Stomach (tissue), 8 donors: ENCODE measurements at regions not wholly inside any gene's neighbourhood (a gene's known extent, or its start where the extent isn't known, plus 50 kb on each side); places are given as distances from the start of the nearest gene placed in this dataset.

Experiments
- DNase-seq, 2 donors: peaks; one replicate each; pipeline versions ENCODE4 v3.0.0 to v3.0.0-alpha.2; 2013 to 2019
- H3K27ac ChIP-seq, 5 donors: fragments of 200-600 bp in 4 of 5; sonication (generic) in 4 of 5; one replicate each; pipeline ENCODE4 v1.5.1; 2013 to 2019; ENCODE audit warnings: mild to moderate bottlenecking in 1 of 5, moderate library complexity in 1 of 5
- H3K27me3 ChIP-seq, 3 donors: fragments of 200-600 bp; sonication (generic); one replicate each; pipeline ENCODE4 v1.5.1; 2017 to 2019; ENCODE audit warnings: mixed run types in 1 of 3
- H3K36me3 ChIP-seq, 4 donors: fragments of 200-600 bp; sonication (generic); 1 replicate in 3 of 4; 2 replicates in 1 of 4; pipeline ENCODE4 v1.5.1; 2016 to 2019
- H3K4me1 ChIP-seq, 4 donors: fragments of 200-600 bp; sonication (generic); one replicate each; pipeline ENCODE4 v1.5.1; 2016 to 2019
- H3K4me3 ChIP-seq, 4 donors: fragments of 200-600 bp; sonication (generic) in 3 of 4; one replicate each; pipeline ENCODE4 v1.5.1; 2016 to 2019; ENCODE audit warnings: mild to moderate bottlenecking in 1 of 4
- H3K9me3 ChIP-seq, 4 donors: fragments of 200-600 bp; sonication (generic); one replicate each; pipeline ENCODE4 v1.5.1; 2016 to 2019
- CTCF ChIP-seq, 7 experiments: fragments of 450-650 bp in 4 of 7; fragments of 200-600 bp in 3 of 7; sonication (generic) in 3 of 7; IDR thresholded peaks; one replicate each; pipeline ENCODE4 v1.5.1; 2016 to 2019; ENCODE audit warnings: antibody characterized with exemption in 7 of 7, control low read depth in 2 of 7, mild to moderate bottlenecking in 1 of 7
- EP300 ChIP-seq: sonication (generic); formaldehyde crosslinking; IDR thresholded peaks from one replicate; pipeline ENCODE4 v1.6.1; 2017; ENCODE audit warnings: antibody characterized with exemption
- POLR2A ChIP-seq, 4 donors: fragments of 450-650 bp; IDR thresholded peaks; one replicate each; pipeline ENCODE4 v1.6.1; 2016; ENCODE audit warnings: antibody characterized with exemption in 4 of 4, control low read depth in 2 of 4, mild to moderate bottlenecking in 1 of 4, moderate library complexity in 1 of 4
- POLR2AphosphoS5 ChIP-seq, 3 donors: sonication (generic); formaldehyde crosslinking; IDR thresholded peaks; one replicate each; pipeline ENCODE4 v1.6.1; 2016; ENCODE audit warnings: antibody characterized with exemption in 3 of 3
- WGBS, 5 donors: extraction: QIAGEN DNeasy Blood & Tissue Kit in 3 of 5; methylation state at CpG; one replicate each; pipeline versions ENCODE4 v1.1.5 to v1.1.7; 2013 to 2018; 5-methylcytosine and 5-hydroxymethylcytosine counted together
- intact Hi-C: fragments of 100-400 bp; cut with DNase I; formaldehyde crosslinking; loops from one replicate; pipeline ENCODE4 v1.15.1; 2023; ENCODE audit warnings: low total_unique reads
- donor health status: healthy with polysubstance abuse.
- donor health status: Bipolar disorder and iron deficiency.
- donor health status: healthy.

GRCh38 chr9:86563350-86563749, 209.1 kb upstream of the TUT7 start:
- TF ChIP-seq CTCF (IDR thresholded peaks at IDR 0.05) = no peak
- TF ChIP-seq POLR2A (IDR thresholded peaks at IDR 0.05) = no peak
- no peak for TF ChIP-seq EP300
- TF ChIP-seq POLR2AphosphoS5 (IDR thresholded peaks at IDR 0.05) = no peak

GRCh38 chr9:86562691-86563090, 208.5 kb upstream of the TUT7 start:
- no peak overlapping the region for H3K27ac ChIP-seq
- H3K4me1 ChIP-seq = peaks cover 0 to 8% (median 0%) of the 10 kb centered on the region in 4 donors
- 61 to 70% (median 62%) methylated on average over 5 of the region's 5 CpGs for WGBS, 5 donors
- intact Hi-C loops = no loop called here
- H3K4me3 ChIP-seq = no peak overlapping the region
- no peak for TF ChIP-seq POLR2AphosphoS5 (IDR thresholded peaks at IDR 0.05)
- no peak for TF ChIP-seq POLR2A (IDR thresholded peaks at IDR 0.05)
- TF ChIP-seq CTCF (IDR thresholded peaks at IDR 0.05) = no peak
- TF ChIP-seq EP300 = no peak
- peaks cover 0 to 6% (median 2%) of the 10 kb centered on the region in 4 donors for H3K9me3 ChIP-seq
- DNase-seq = no peak
- no peaks in the 10 kb centered on the region for H3K36me3 ChIP-seq
- no peaks in the 10 kb centered on the region for H3K27me3 ChIP-seq

More at GRCh38 chr9:86563350-86563749, 209.1 kb upstream of the TUT7 start:
- H3K4me1 ChIP-seq = peaks cover 0 to 8% (median 0%) of the 10 kb centered on the region in 4 donors
- WGBS, 5 donors = 65 to 72% (median 71%) methylated on average over 3 of the region's 3 CpGs
- peaks cover 0 to 7% (median 2%) of the 10 kb centered on the region in 4 donors for H3K9me3 ChIP-seq
- H3K27ac ChIP-seq = no peak overlapping the region
- no peak overlapping the region for H3K4me3 ChIP-seq
- no peaks in the 10 kb centered on the region for H3K27me3 ChIP-seq
- no peak for DNase-seq
- no peaks in the 10 kb centered on the region for H3K36me3 ChIP-seq
- intact Hi-C loops = no loop called here

GRCh38 chr9:86557918-86558317, 203.7 kb upstream of the TUT7 start:
- no peaks in the 10 kb centered on the region for H3K36me3 ChIP-seq
- intact Hi-C loops = no loop called here
- TF ChIP-seq CTCF (IDR thresholded peaks at IDR 0.05) (no peak), POLR2A (IDR thresholded peaks at IDR 0.05) (no peak), EP300 (no peak), POLR2AphosphoS5 (IDR thresholded peaks at IDR 0.05) (no peak)
- DNase-seq = no peak
- H3K9me3 ChIP-seq = no peaks in the 10 kb centered on the region
- H3K27me3 ChIP-seq = no peaks in the 10 kb centered on the region
- H3K4me3 ChIP-seq = no peak overlapping the region
- no peaks in the 10 kb centered on the region for H3K4me1 ChIP-seq
- H3K27ac ChIP-seq = no peak overlapping the region
- 75 to 91% (median 86%) methylated on average over 3 of the region's 3 CpGs for WGBS, 5 donors

GRCh38 chr9:86557063-86557766, 203.0 kb upstream of the TUT7 start:
- no peaks in the 10 kb centered on the region for H3K9me3 ChIP-seq
- H3K27ac ChIP-seq = no peak overlapping the region
- no peak for TF ChIP-seq POLR2AphosphoS5 (IDR thresholded peaks at IDR 0.05)
- no peak for TF ChIP-seq CTCF (IDR thresholded peaks at IDR 0.05)
- TF ChIP-seq POLR2A (IDR thresholded peaks at IDR 0.05) = no peak
- no peak for TF ChIP-seq EP300
- no peaks in the 10 kb centered on the region for H3K4me1 ChIP-seq
- H3K27me3 ChIP-seq = no peaks in the 10 kb centered on the region
- WGBS, 5 donors = 63 to 70% (median 64%) methylated on average over 7 of the region's 7 CpGs
- H3K36me3 ChIP-seq = no peaks in the 10 kb centered on the region
- intact Hi-C loops = no loop called here
- DNase-seq = no peak
- no peak overlapping the region for H3K4me3 ChIP-seq
